ENCODE measurements at regions not wholly inside any gene's neighbourhood (a gene's known extent, or its start where the extent isn't known, plus 50 kb on each side); places are given as distances from the start of the nearest gene placed in this dataset.

GRCh38 chr6:50236164-50236563 is 186.4 kb upstream of the DEFB112 start:
- no peaks in the 10 kb centered on the region for H3K4me1 ChIP-seq (ENCODE audit: control insufficient read depth, insufficient read depth, low read length)
- H3K27me3 ChIP-seq (ENCODE audit: control insufficient read depth, insufficient read depth, low read length): no peaks in the 10 kb centered on the region
- H3K4me2 ChIP-seq (ENCODE audit: low read length): no peak overlapping the region
- no peak overlapping the region for H3K4me3 ChIP-seq (ENCODE audit: low read length)
- no peaks in the 10 kb centered on the region for H3K36me3 ChIP-seq (ENCODE audit: insufficient read depth, low read length)
- H3K9me3 ChIP-seq (replicated peaks; ENCODE audit: low read length): no peaks in the 10 kb centered on the region
- H3K9ac ChIP-seq (ENCODE audit: low read depth, low read length): no peak overlapping the region

- H3K9me3 ChIP-seq (replicated peaks; ENCODE audit: low read length): no peaks in the 10 kb centered on the region
- H3K4me3 ChIP-seq (ENCODE audit: low read length): no peak overlapping the region
- H3K9ac ChIP-seq (ENCODE audit: low read depth, low read length): no peak overlapping the region
- H3K4me2 ChIP-seq (ENCODE audit: low read length): no peak overlapping the region
- H3K36me3 ChIP-seq (ENCODE audit: insufficient read depth, low read length): no peaks in the 10 kb centered on the region
- no peaks in the 10 kb centered on the region for H3K27me3 ChIP-seq (ENCODE audit: control insufficient read depth, insufficient read depth, low read length)
- no peaks in the 10 kb centered on the region for H3K4me1 ChIP-seq (ENCODE audit: control insufficient read depth, insufficient read depth, low read length)
These were observed 190.1 kb upstream of the DEFB112 start for GRCh38 chr6:50239853-50240252.

GRCh38 chr6:50240986-50241385 is 191.3 kb upstream of the DEFB112 start:
- Histone ChIP-seq H3K9ac (ENCODE audit: low read depth, low read length) (no peak overlapping the region), H3K27me3 (ENCODE audit: control insufficient read depth, insufficient read depth, low read length) (no peaks in the 10 kb centered on the region), H3K4me2 (ENCODE audit: low read length) (no peak overlapping the region), H3K4me1 (ENCODE audit: control insufficient read depth, insufficient read depth, low read length) (no peaks in the 10 kb centered on the region), H3K9me3 (replicated peaks; ENCODE audit: low read length) (no peaks in the 10 kb centered on the region), H3K4me3 (ENCODE audit: low read length) (no peak overlapping the region), H3K36me3 (ENCODE audit: insufficient read depth, low read length) (no peaks in the 10 kb centered on the region)

GRCh38 chr6:50249493-50249892 is 199.8 kb upstream of the DEFB112 start:
- H3K36me3 ChIP-seq (ENCODE audit: insufficient read depth, low read length): no peaks in the 10 kb centered on the region

GRCh38 chr6:50257322-50257721 is 207.6 kb upstream of the DEFB112 start:
- no peak overlapping the region for H3K4me3 ChIP-seq (ENCODE audit: low read length)
- H3K27me3 ChIP-seq (ENCODE audit: control insufficient read depth, insufficient read depth, low read length): no peaks in the 10 kb centered on the region
- H3K4me1 ChIP-seq (ENCODE audit: control insufficient read depth, insufficient read depth, low read length): no peaks in the 10 kb centered on the region
- no peaks in the 10 kb centered on the region for H3K9me3 ChIP-seq (replicated peaks; ENCODE audit: low read length)
- no peak overlapping the region for H3K4me2 ChIP-seq (ENCODE audit: low read length)
- H3K9ac ChIP-seq (ENCODE audit: low read depth, low read length): no peak overlapping the region
- H3K36me3 ChIP-seq (ENCODE audit: insufficient read depth, low read length): no peaks in the 10 kb centered on the region

More at GRCh38 chr6:50249493-50249892, 199.8 kb upstream of the DEFB112 start:
- H3K27me3 ChIP-seq (ENCODE audit: control insufficient read depth, insufficient read depth, low read length): no peaks in the 10 kb centered on the region
- no peak overlapping the region for H3K4me3 ChIP-seq (ENCODE audit: low read length)
- no peak overlapping the region for H3K9ac ChIP-seq (ENCODE audit: low read depth, low read length)
- H3K9me3 ChIP-seq (replicated peaks; ENCODE audit: low read length): no peaks in the 10 kb centered on the region
- H3K4me1 ChIP-seq (ENCODE audit: control insufficient read depth, insufficient read depth, low read length): no peaks in the 10 kb centered on the region
- no peak overlapping the region for H3K4me2 ChIP-seq (ENCODE audit: low read length)

GRCh38 chr6:50259903-50260302 is 210.2 kb upstream of the DEFB112 start:
- Histone ChIP-seq H3K9ac (ENCODE audit: low read depth, low read length) (no peak overlapping the region), H3K4me1 (ENCODE audit: control insufficient read depth, insufficient read depth, low read length) (no peaks in the 10 kb centered on the region), H3K4me3 (ENCODE audit: low read length) (no peak overlapping the region), H3K36me3 (ENCODE audit: insufficient read depth, low read length) (no peaks in the 10 kb centered on the region), H3K9me3 (replicated peaks; ENCODE audit: low read length) (no peaks in the 10 kb centered on the region), H3K4me2 (ENCODE audit: low read length) (no peak overlapping the region), H3K27me3 (ENCODE audit: control insufficient read depth, insufficient read depth, low read length) (no peaks in the 10 kb centered on the region)

- no peaks in the 10 kb centered on the region for H3K4me1 ChIP-seq (ENCODE audit: control insufficient read depth, insufficient read depth, low read length)
- H3K9me3 ChIP-seq (replicated peaks; ENCODE audit: low read length): no peaks in the 10 kb centered on the region
- no peaks in the 10 kb centered on the region for H3K27me3 ChIP-seq (ENCODE audit: control insufficient read depth, insufficient read depth, low read length)
- no peaks in the 10 kb centered on the region for H3K36me3 ChIP-seq (ENCODE audit: insufficient read depth, low read length)
- H3K9ac ChIP-seq (ENCODE audit: low read depth, low read length): no peak overlapping the region
- no peak overlapping the region for H3K4me3 ChIP-seq (ENCODE audit: low read length)
- no peak overlapping the region for H3K4me2 ChIP-seq (ENCODE audit: low read length)
These were observed 215.4 kb upstream of the DEFB112 start for GRCh38 chr6:50264995-50265571.

- no peaks in the 10 kb centered on the region for H3K4me1 ChIP-seq (ENCODE audit: control insufficient read depth, insufficient read depth, low read length)
- H3K9ac ChIP-seq (ENCODE audit: low read depth, low read length): no peak overlapping the region
- no peak overlapping the region for H3K4me3 ChIP-seq (ENCODE audit: low read length)
- H3K4me2 ChIP-seq (ENCODE audit: low read length): no peak overlapping the region
- H3K36me3 ChIP-seq (ENCODE audit: insufficient read depth, low read length): no peaks in the 10 kb centered on the region
- no peaks in the 10 kb centered on the region for H3K27me3 ChIP-seq (ENCODE audit: control insufficient read depth, insufficient read depth, low read length)
- no peaks in the 10 kb centered on the region for H3K9me3 ChIP-seq (replicated peaks; ENCODE audit: low read length)
These were observed 220.7 kb upstream of the DEFB112 start for GRCh38 chr6:50270415-50270814.

GRCh38 chr6:50271266-50271665 is 221.5 kb upstream of the DEFB112 start:
- no peaks in the 10 kb centered on the region for H3K9me3 ChIP-seq (replicated peaks; ENCODE audit: low read length)
- H3K4me3 ChIP-seq (ENCODE audit: low read length): no peak overlapping the region
- no peak overlapping the region for H3K9ac ChIP-seq (ENCODE audit: low read depth, low read length)
- no peak overlapping the region for H3K4me2 ChIP-seq (ENCODE audit: low read length)
- H3K4me1 ChIP-seq (ENCODE audit: control insufficient read depth, insufficient read depth, low read length): no peaks in the 10 kb centered on the region
- H3K36me3 ChIP-seq (ENCODE audit: insufficient read depth, low read length): no peaks in the 10 kb centered on the region
- H3K27me3 ChIP-seq (ENCODE audit: control insufficient read depth, insufficient read depth, low read length): no peaks in the 10 kb centered on the region

GRCh38 chr6:50271817-50272216 is 222.1 kb upstream of the DEFB112 start:
- Histone ChIP-seq H3K36me3 (ENCODE audit: insufficient read depth, low read length) (no peaks in the 10 kb centered on the region), H3K4me1 (ENCODE audit: control insufficient read depth, insufficient read depth, low read length) (no peaks in the 10 kb centered on the region), H3K27me3 (ENCODE audit: control insufficient read depth, insufficient read depth, low read length) (no peaks in the 10 kb centered on the region), H3K9me3 (replicated peaks; ENCODE audit: low read length) (no peaks in the 10 kb centered on the region), H3K4me3 (ENCODE audit: low read length) (no peak overlapping the region), H3K9ac (ENCODE audit: low read depth, low read length) (no peak overlapping the region), H3K4me2 (ENCODE audit: low read length) (no peak overlapping the region)

- H3K9me3 ChIP-seq (replicated peaks; ENCODE audit: low read length): no peaks in the 10 kb centered on the region
- H3K9ac ChIP-seq (ENCODE audit: low read depth, low read length): no peak overlapping the region
- H3K27me3 ChIP-seq (ENCODE audit: control insufficient read depth, insufficient read depth, low read length): no peaks in the 10 kb centered on the region
- H3K4me1 ChIP-seq (ENCODE audit: control insufficient read depth, insufficient read depth, low read length): no peaks in the 10 kb centered on the region
- H3K36me3 ChIP-seq (ENCODE audit: insufficient read depth, low read length): no peaks in the 10 kb centered on the region
- no peak overlapping the region for H3K4me3 ChIP-seq (ENCODE audit: low read length)
- no peak overlapping the region for H3K4me2 ChIP-seq (ENCODE audit: low read length)
These were observed 222.9 kb upstream of the DEFB112 start for GRCh38 chr6:50272611-50273010.

- Histone ChIP-seq H3K9me3 (replicated peaks; ENCODE audit: low read length) (no peaks in the 10 kb centered on the region), H3K4me1 (ENCODE audit: control insufficient read depth, insufficient read depth, low read length) (no peaks in the 10 kb centered on the region), H3K36me3 (ENCODE audit: insufficient read depth, low read length) (no peaks in the 10 kb centered on the region), H3K9ac (ENCODE audit: low read depth, low read length) (no peak overlapping the region), H3K4me2 (ENCODE audit: low read length) (no peak overlapping the region), H3K4me3 (ENCODE audit: low read length) (no peak overlapping the region), H3K27me3 (ENCODE audit: control insufficient read depth, insufficient read depth, low read length) (no peaks in the 10 kb centered on the region)
These were observed 227.1 kb upstream of the DEFB112 start for GRCh38 chr6:50276771-50277261.
